HCT116 (cell line): ENCODE measurements at regions not wholly inside any gene's neighbourhood (a gene's known extent, or its start where the extent isn't known, plus 50 kb on each side); places are given as distances from the start of the nearest gene placed in this dataset.

Experiments
- ATAC-seq: fragments of 200-7000 bp; cut with Tn5 transposase; 2 replicates; pipeline ENCODE4 v1.9.1; 2020; ENCODE audit warnings: mild to moderate bottlenecking, moderate library complexity
- BruUV-seq: library from RNA; stranded (reverse); fragments of 400-500 nt; replicated peaks from 2 replicates; lab custom pipeline; 2021; lab: Mats Ljungman, UMichigan
- CTCF ChIA-PET: fragments of 300-600 bp; sonication (Branson Sonifier 250); formaldehyde crosslinking; loops from one replicate; lab custom pipeline; 2021; ENCODE audit warnings: antibody characterized with exemption; lab: Charles Lee
- POLR2A ChIA-PET: fragments of 300-600, 350-600 bp; sonication (Branson Sonifier 250); formaldehyde crosslinking; loops from one replicate; lab custom pipeline; 2021; ENCODE audit warnings: antibody characterized with exemption; lab: Charles Lee
- RAD21 ChIA-PET, 2 experiments: fragments of 300-600 bp; sonication (Branson Sonifier 250); formaldehyde crosslinking; loops; one replicate each; lab custom pipeline; 2023; ENCODE audit warnings: low total read pairs in 2 of 2; ENCODE audit not compliant: uncharacterized antibody in 2 of 2, unreplicated experiment in 2 of 2, low non-redundant PET in 1 of 2; lab: Charles Lee
- DNase-seq: peaks from one replicate; pipeline ENCODE4 v3.0.0-alpha.2; 2010; ENCODE audit warnings: low read depth, low spot score
- H2AFZ ChIP-seq: fragments of 200-600 bp; shearing (Covaris generic), sonication (generic); 2 replicates; pipeline ENCODE4 v1.6.1; 2017; ENCODE audit warnings: low read depth, mixed run types, mixed read lengths, antibody characterized with exemption, low read length; ENCODE audit not compliant: poor library complexity, severe bottlenecking
- H3K27ac ChIP-seq: 2 replicates; pipeline ENCODE4 v1.5.1; 2012; ENCODE audit warnings: low read depth, low read length
- H3K27me3 ChIP-seq: fragments of 200-600 bp; sonication (generic); 2 replicates; pipeline ENCODE4 v1.6.1; 2016; ENCODE audit warnings: mixed run types, low read length, mixed read lengths; ENCODE audit not compliant: insufficient read depth
- H3K36me3 ChIP-seq, 2 experiments: fragments of 200-500 bp in 1 of 2; fragments of 200-600 bp in 1 of 2; sonication (Bioruptor generic) in 1 of 2; sonication (generic) in 1 of 2; 2 replicates each; pipeline versions ENCODE4 v1.5.1 to v1.6.1; 2014 to 2016; ENCODE audit warnings: low read length in 2 of 2, inconsistent platforms in 1 of 2, mixed read lengths in 1 of 2, mixed run types in 1 of 2; ENCODE audit not compliant: insufficient read depth in 2 of 2, control insufficient read depth in 1 of 2
- H3K4me1 ChIP-seq, 2 experiments: fragments of 200-600 bp in 1 of 2; sonication (generic) in 1 of 2; 2 replicates each; pipeline versions ENCODE4 v1.5.1 to v1.6.1; 2012 to 2017; ENCODE audit warnings: low read length in 2 of 2, inconsistent platforms in 1 of 2, mild to moderate bottlenecking in 1 of 2, mixed read lengths in 1 of 2, mixed run types in 1 of 2, moderate library complexity in 1 of 2; ENCODE audit not compliant: insufficient read depth in 2 of 2, control insufficient read depth in 1 of 2
- H3K4me2 ChIP-seq: fragments of 200-600 bp; sonication (generic); 2 replicates; pipeline ENCODE4 v1.6.1; 2017; ENCODE audit warnings: mixed run types, low read length, mixed read lengths
- H3K4me3 ChIP-seq, 2 experiments: fragments of 200-600 bp in 1 of 2; sonication (generic) in 1 of 2; replicated peaks in 1 of 2; 2 replicates each; pipeline ENCODE4 v1.5.1; 2011 to 2016; ENCODE audit warnings: low read length in 2 of 2, control low read depth in 1 of 2, low read depth in 1 of 2, mild to moderate bottlenecking in 1 of 2, mixed read lengths in 1 of 2, mixed run types in 1 of 2
- H3K79me2 ChIP-seq: fragments of 200-600 bp; sonication (generic); 2 replicates; pipeline ENCODE4 v1.6.1; 2017; ENCODE audit warnings: mild to moderate bottlenecking, mixed run types, low read length, moderate library complexity, mixed read lengths; ENCODE audit not compliant: insufficient read depth
- H3K9ac ChIP-seq: fragments of 200-600 bp; sonication (generic); 2 replicates; pipeline ENCODE4 v1.6.1; 2016; ENCODE audit warnings: low read length, mixed read lengths
- H3K9me2 ChIP-seq: fragments of 200-600 bp; sonication (generic), shearing (Covaris generic); 2 replicates; pipeline ENCODE4 v1.6.1; 2017; ENCODE audit warnings: mixed run types, mild to moderate bottlenecking, moderate library complexity; ENCODE audit not compliant: insufficient read depth
- H3K9me3 ChIP-seq, 2 experiments: fragments of 200-500 bp in 1 of 2; fragments of 200-600 bp in 1 of 2; sonication (Bioruptor generic) in 1 of 2; sonication (generic) in 1 of 2; 2 replicates each; pipeline ENCODE4 v1.6.1; 2014 to 2017; ENCODE audit warnings: low read length in 2 of 2, mixed read lengths in 2 of 2, inconsistent platforms in 1 of 2, low read depth in 1 of 2, mild to moderate bottlenecking in 1 of 2, mixed run types in 1 of 2, moderate library complexity in 1 of 2; ENCODE audit not compliant: control insufficient read depth in 1 of 2, insufficient read depth in 1 of 2
- H4K20me1 ChIP-seq: fragments of 200-600 bp; sonication (generic), shearing (Covaris generic); 2 replicates; pipeline ENCODE4 v1.6.1; 2017; ENCODE audit warnings: mixed run types, mild to moderate bottlenecking, moderate library complexity; ENCODE audit not compliant: insufficient read depth
- CEBPB ChIP-seq: IDR thresholded peaks from 2 replicates; pipeline ENCODE4 v1.6.1; 2012; ENCODE audit warnings: low read depth
- EZH2phosphoT487 ChIP-seq: fragments of 200-600 bp; IDR thresholded peaks from 2 replicates; pipeline ENCODE4 v1.6.1; 2018; ENCODE audit warnings: antibody characterized with exemption, borderline replicate concordance
- FOSL1 ChIP-seq: IDR thresholded peaks from 2 replicates; pipeline ENCODE4 v1.6.1; 2012; ENCODE audit warnings: low read depth
- JUND ChIP-seq: IDR thresholded peaks from 2 replicates; pipeline ENCODE4 v1.6.1; 2012
- POLR2A ChIP-seq: IDR thresholded peaks from 2 replicates; pipeline ENCODE4 v1.7.0; 2011; ENCODE audit warnings: borderline replicate concordance; ENCODE audit not compliant: insufficient read depth, insufficient read length; ENCODE audit errors: extremely low read depth
- REST ChIP-seq: IDR thresholded peaks from 2 replicates; pipeline ENCODE4 v1.6.1; 2012; ENCODE audit warnings: low read depth
- SP1 ChIP-seq: IDR thresholded peaks from 2 replicates; pipeline ENCODE4 v1.6.1; 2012; ENCODE audit warnings: low read depth
- SRF ChIP-seq: IDR thresholded peaks from 2 replicates; pipeline ENCODE4 v1.6.1; 2012; ENCODE audit warnings: low read depth
- YY1 ChIP-seq: IDR thresholded peaks from 2 replicates; pipeline ENCODE4 v1.6.1; 2011; ENCODE audit warnings: low read length, low read depth, moderate library complexity, mild to moderate bottlenecking; ENCODE audit not compliant: insufficient replicate concordance; ENCODE audit errors: extremely low read depth
- ZFX ChIP-seq: fragments of 450-650 bp; IDR thresholded peaks from 2 replicates; pipeline ENCODE4 v1.6.1; 2017
- intact Hi-C: fragments of 100-400 bp; cut with micrococcal nuclease; formaldehyde crosslinking; loops from 2 replicates; pipeline ENCODE4 v1.10.0; 2022
- TF ChIP-seq, protein P1 (sequence below): IDR thresholded peaks from 2 replicates; pipeline ENCODE4 v1.6.1; 2011; ENCODE audit warnings: mild to moderate bottlenecking, low read length, moderate library complexity; ENCODE audit not compliant: insufficient replicate concordance; ENCODE audit errors: extremely low read depth
- TF ChIP-seq, protein P2 (sequence below), 3 experiments: fragments of 200-600 bp in 1 of 3; sonication (generic) in 1 of 3; IDR thresholded peaks in 2 of 3; conservative IDR thresholded peaks in 1 of 3; 2 replicates each; pipeline ENCODE4 v1.5.1; 2012 to 2017; ENCODE audit warnings: low read depth in 2 of 3, low read length in 2 of 3, antibody characterized with exemption in 1 of 3, borderline replicate concordance in 1 of 3, control low read depth in 1 of 3, mild to moderate bottlenecking in 1 of 3, mixed read lengths in 1 of 3, mixed run types in 1 of 3, moderate library complexity in 1 of 3; ENCODE audit not compliant: insufficient read depth in 1 of 3
- TF ChIP-seq, protein P3 (sequence below): IDR thresholded peaks from 2 replicates; pipeline ENCODE4 v1.6.1; 2012

GRCh38 chr12:104889735-104890134 lies 68.4 kb downstream of the SLC41A2 start:
- ATAC-seq (no peak), DNase-seq (no peak)
- Histone ChIP-seq H3K9ac (no peak overlapping the region), H3K9me3 (no peaks in the 10 kb centered on the region), H4K20me1 (no peaks in the 10 kb centered on the region), H3K4me3 (no peak overlapping the region), H3K9me2 (no peaks in the 10 kb centered on the region), H3K4me1 (peaks cover 13 to 15% of the 10 kb centered on the region in 2 experiments; a peak in 3 of 4 replicates), H3K27ac (no peak overlapping the region), H3K27me3 (no peaks in the 10 kb centered on the region), H3K4me2 (no peak overlapping the region), H2AFZ (no peak overlapping the region), H3K79me2 (no peaks in the 10 kb centered on the region), H3K36me3 (no peaks in the 10 kb centered on the region)
- TF ChIP-seq CEBPB (no peak), FOSL1 (no peak), JUND (no peak)
- POLR2A ChIA-PET = no interaction called here
- RAD21 ChIA-PET = no interaction called here
- CTCF ChIA-PET = no interaction called here
- intact Hi-C loops = no loop called here
- BruUV-seq = no TSS peak

DNA sequence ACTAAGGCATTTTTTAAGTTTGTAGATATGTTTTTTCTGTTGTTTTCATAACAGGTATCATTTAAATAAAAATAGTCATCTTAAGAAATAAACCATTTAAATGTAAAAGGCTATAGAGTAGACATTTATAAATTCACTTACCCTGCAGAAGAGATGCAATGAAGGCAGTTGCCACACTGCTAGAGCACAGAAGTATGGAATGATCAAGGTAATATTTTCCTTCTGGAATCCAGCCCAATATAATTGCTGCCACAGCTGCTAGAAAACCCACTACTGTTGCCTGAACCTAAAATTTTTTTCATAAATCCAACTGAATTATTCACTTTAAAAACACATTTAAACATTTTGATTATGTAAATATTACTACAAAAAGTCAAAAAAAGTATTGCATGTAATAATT lies 69.2 kb downstream of the SLC41A2 start:
- Histone ChIP-seq H3K36me3 (no peaks in the 10 kb centered on the region), H3K9me2 (no peaks in the 10 kb centered on the region), H3K4me2 (no peak overlapping the region), H3K4me1 (peaks cover 13 to 15% of the 10 kb centered on the region in 2 experiments; a peak in 3 of 4 replicates), H3K4me3 (no peak overlapping the region), H3K27me3 (no peaks in the 10 kb centered on the region), H3K79me2 (no peaks in the 10 kb centered on the region), H4K20me1 (no peaks in the 10 kb centered on the region), H2AFZ (no peak overlapping the region), H3K9ac (no peak overlapping the region), H3K9me3 (no peaks in the 10 kb centered on the region), H3K27ac (no peak overlapping the region)
- TF ChIP-seq SRF (no peak), ZFX (no peak), EZH2phosphoT487 (no peak), POLR2A (no peak), SP1 (no peak), YY1 (no peak), REST (no peak), FOSL1 (no peak)
- TF ChIP-seq, protein P1, sequence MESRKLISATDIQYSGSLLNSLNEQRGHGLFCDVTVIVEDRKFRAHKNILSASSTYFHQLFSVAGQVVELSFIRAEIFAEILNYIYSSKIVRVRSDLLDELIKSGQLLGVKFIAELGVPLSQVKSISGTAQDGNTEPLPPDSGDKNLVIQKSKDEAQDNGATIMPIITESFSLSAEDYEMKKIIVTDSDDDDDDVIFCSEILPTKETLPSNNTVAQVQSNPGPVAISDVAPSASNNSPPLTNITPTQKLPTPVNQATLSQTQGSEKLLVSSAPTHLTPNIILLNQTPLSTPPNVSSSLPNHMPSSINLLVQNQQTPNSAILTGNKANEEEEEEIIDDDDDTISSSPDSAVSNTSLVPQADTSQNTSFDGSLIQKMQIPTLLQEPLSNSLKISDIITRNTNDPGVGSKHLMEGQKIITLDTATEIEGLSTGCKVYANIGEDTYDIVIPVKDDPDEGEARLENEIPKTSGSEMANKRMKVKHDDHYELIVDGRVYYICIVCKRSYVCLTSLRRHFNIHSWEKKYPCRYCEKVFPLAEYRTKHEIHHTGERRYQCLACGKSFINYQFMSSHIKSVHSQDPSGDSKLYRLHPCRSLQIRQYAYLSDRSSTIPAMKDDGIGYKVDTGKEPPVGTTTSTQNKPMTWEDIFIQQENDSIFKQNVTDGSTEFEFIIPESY = no peak
- TF ChIP-seq, protein P2, sequence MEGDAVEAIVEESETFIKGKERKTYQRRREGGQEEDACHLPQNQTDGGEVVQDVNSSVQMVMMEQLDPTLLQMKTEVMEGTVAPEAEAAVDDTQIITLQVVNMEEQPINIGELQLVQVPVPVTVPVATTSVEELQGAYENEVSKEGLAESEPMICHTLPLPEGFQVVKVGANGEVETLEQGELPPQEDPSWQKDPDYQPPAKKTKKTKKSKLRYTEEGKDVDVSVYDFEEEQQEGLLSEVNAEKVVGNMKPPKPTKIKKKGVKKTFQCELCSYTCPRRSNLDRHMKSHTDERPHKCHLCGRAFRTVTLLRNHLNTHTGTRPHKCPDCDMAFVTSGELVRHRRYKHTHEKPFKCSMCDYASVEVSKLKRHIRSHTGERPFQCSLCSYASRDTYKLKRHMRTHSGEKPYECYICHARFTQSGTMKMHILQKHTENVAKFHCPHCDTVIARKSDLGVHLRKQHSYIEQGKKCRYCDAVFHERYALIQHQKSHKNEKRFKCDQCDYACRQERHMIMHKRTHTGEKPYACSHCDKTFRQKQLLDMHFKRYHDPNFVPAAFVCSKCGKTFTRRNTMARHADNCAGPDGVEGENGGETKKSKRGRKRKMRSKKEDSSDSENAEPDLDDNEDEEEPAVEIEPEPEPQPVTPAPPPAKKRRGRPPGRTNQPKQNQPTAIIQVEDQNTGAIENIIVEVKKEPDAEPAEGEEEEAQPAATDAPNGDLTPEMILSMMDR (IDR thresholded peaks at IDR 0.05 in 2 of 3, conservative IDR thresholded peaks at IDR 0.05 in 1 of 3; ENCODE audit: borderline replicate concordance in 1 of 3, insufficient read depth in 1 of 3, low read depth in 2 of 3, low read length in 2 of 3) = no peak
- TF ChIP-seq, protein P3, sequence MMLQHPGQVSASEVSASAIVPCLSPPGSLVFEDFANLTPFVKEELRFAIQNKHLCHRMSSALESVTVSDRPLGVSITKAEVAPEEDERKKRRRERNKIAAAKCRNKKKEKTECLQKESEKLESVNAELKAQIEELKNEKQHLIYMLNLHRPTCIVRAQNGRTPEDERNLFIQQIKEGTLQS = no peak
- ChIA-PET POLR2A (no interaction called here), RAD21 (no interaction called here), CTCF (no interaction called here)
- BruUV-seq = no TSS peak
- intact Hi-C loops = no loop called here
- no peak for ATAC-seq
- no peak for DNase-seq
